ENCODE measurements at regions not wholly inside any gene's neighbourhood (a gene's known extent, or its start where the extent isn't known, plus 50 kb on each side); places are given as distances from the start of the nearest gene placed in this dataset.
A peak's percentile ranks its signal among the peaks of the same experiment; 100 is the strongest.

- TF ChIP-seq TOX (CRISPR knock-in tag; IDR thresholded peaks at IDR 0.05; ENCODE audit: borderline replicate concordance) = no peak
- no peak for TF ChIP-seq BACH2 (CRISPR knock-in tag; IDR thresholded peaks at IDR 0.05; ENCODE audit: borderline replicate concordance)
- TF ChIP-seq CSRNP3 (CRISPR knock-in tag; IDR thresholded peaks at IDR 0.05) = no peak
- TF ChIP-seq ZC3H10 (CRISPR knock-in tag; IDR thresholded peaks at IDR 0.05) = no peak
- TF ChIP-seq SNAI2 (CRISPR knock-in tag; IDR thresholded peaks at IDR 0.05) = no peak
- no peak for TF ChIP-seq ZNF8 (CRISPR knock-in tag; IDR thresholded peaks at IDR 0.05)
- ATAC-seq = peak; percentile 73
These were observed 132.2 kb downstream of the FBXO4 start for GRCh38 chr5:42057254-42057690.

GRCh38 chr5:42059291-42059690, 134.2 kb downstream of the FBXO4 start:
- ATAC-seq = no peak
- TF ChIP-seq BACH2 (CRISPR knock-in tag; IDR thresholded peaks at IDR 0.05; ENCODE audit: borderline replicate concordance) (no peak), POU6F1 (CRISPR knock-in tag; IDR thresholded peaks at IDR 0.05; ENCODE audit: borderline replicate concordance, low read depth) (no peak), OSR1 (CRISPR knock-in tag; IDR thresholded peaks at IDR 0.05) (no peak), ZFP3 (CRISPR knock-in tag; IDR thresholded peaks at IDR 0.05) (no peak), ZNF565 (CRISPR knock-in tag; conservative IDR thresholded peaks at IDR 0.05; ENCODE audit: low read depth) (no peak)

- ATAC-seq = no peak
- TF ChIP-seq TOX (CRISPR knock-in tag; IDR thresholded peaks at IDR 0.05; ENCODE audit: borderline replicate concordance) = no peak
- no peak for TF ChIP-seq ZFP3 (CRISPR knock-in tag; IDR thresholded peaks at IDR 0.05)
- no peak for TF ChIP-seq ESRRG (CRISPR knock-in tag; IDR thresholded peaks at IDR 0.05)
- no peak for TF ChIP-seq POU6F1 (CRISPR knock-in tag; IDR thresholded peaks at IDR 0.05; ENCODE audit: borderline replicate concordance, low read depth)
- no peak for TF ChIP-seq OSR1 (CRISPR knock-in tag; IDR thresholded peaks at IDR 0.05)
- TF ChIP-seq ZFP30 (CRISPR knock-in tag; IDR thresholded peaks at IDR 0.05) = no peak
- TF ChIP-seq ISL1 (CRISPR knock-in tag; IDR thresholded peaks at IDR 0.05) = no peak
- no peak for TF ChIP-seq ZC3H10 (CRISPR knock-in tag; IDR thresholded peaks at IDR 0.05)
- no peak for TF ChIP-seq TSHZ2 (CRISPR knock-in tag; IDR thresholded peaks at IDR 0.05)
- no peak for TF ChIP-seq PATZ1 (CRISPR knock-in tag; IDR thresholded peaks at IDR 0.05; ENCODE audit: borderline replicate concordance)
- TF ChIP-seq GLIS3 (CRISPR knock-in tag; IDR thresholded peaks at IDR 0.05) = no peak
- TF ChIP-seq CSRNP3 (CRISPR knock-in tag; IDR thresholded peaks at IDR 0.05) = no peak
- TF ChIP-seq ARNTL (CRISPR knock-in tag; IDR thresholded peaks at IDR 0.05; ENCODE audit: borderline replicate concordance, low read depth) = no peak
- no peak for TF ChIP-seq PPARA (CRISPR knock-in tag; IDR thresholded peaks at IDR 0.05; ENCODE audit: borderline replicate concordance)
- no peak for TF ChIP-seq TCF4 (CRISPR knock-in tag; IDR thresholded peaks at IDR 0.05; ENCODE audit: borderline replicate concordance)
These were observed 134.8 kb downstream of the FBXO4 start for GRCh38 chr5:42059778-42060464.
